ENCODE measurements at regions not wholly inside any gene's neighbourhood (a gene's known extent, or its start where the extent isn't known, plus 50 kb on each side); places are given as distances from the start of the nearest gene placed in this dataset.
"Not testable (repeated sequence)": the region's sequence is repeated elsewhere in the genome, so short reads cannot be mapped to it uniquely, and the experiment has no call there.

DNA sequence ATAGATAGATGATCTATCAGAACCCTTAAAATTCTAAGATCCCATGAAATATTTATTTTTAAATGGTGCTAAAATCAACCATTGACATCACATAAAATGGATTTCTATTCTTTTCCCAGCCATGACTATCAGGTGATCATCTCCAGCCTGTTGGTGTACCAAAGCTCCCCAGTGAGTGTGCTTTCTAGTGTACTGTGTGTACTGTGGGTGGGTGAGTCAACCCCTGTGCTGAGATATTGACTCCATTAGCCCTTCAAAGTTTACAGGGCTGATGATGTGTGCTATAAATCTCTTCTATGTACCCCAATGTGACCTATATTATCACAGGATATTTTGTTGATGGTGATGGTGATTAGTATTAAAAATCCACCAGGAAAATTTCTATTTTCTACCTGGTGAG, 344.6 kb downstream of the MMUT start:
- Histone ChIP-seq H3K27ac (no peak overlapping the region), H3K4me3 (no peak overlapping the region), H3K27me3 (ENCODE audit: insufficient read depth in 3 of 3, low read length in 2 of 3) (peaks cover 0 to 2% (median 0%) of the 10 kb centered on the region in 3 donors), H3K4me1 (no peaks in the 10 kb centered on the region), H3K36me3 (ENCODE audit: insufficient read depth in 1 of 2, low read depth in 1 of 2) (no peaks in the 10 kb centered on the region), H3K9me3 (no peaks in the 10 kb centered on the region)
- TF ChIP-seq, protein P1, sequence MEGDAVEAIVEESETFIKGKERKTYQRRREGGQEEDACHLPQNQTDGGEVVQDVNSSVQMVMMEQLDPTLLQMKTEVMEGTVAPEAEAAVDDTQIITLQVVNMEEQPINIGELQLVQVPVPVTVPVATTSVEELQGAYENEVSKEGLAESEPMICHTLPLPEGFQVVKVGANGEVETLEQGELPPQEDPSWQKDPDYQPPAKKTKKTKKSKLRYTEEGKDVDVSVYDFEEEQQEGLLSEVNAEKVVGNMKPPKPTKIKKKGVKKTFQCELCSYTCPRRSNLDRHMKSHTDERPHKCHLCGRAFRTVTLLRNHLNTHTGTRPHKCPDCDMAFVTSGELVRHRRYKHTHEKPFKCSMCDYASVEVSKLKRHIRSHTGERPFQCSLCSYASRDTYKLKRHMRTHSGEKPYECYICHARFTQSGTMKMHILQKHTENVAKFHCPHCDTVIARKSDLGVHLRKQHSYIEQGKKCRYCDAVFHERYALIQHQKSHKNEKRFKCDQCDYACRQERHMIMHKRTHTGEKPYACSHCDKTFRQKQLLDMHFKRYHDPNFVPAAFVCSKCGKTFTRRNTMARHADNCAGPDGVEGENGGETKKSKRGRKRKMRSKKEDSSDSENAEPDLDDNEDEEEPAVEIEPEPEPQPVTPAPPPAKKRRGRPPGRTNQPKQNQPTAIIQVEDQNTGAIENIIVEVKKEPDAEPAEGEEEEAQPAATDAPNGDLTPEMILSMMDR (IDR thresholded peaks at IDR 0.05): no peak
- DNase-seq (no peak), ATAC-seq (no peak)
- intact Hi-C loops (cut with DNase I): no loop called here

- Histone ChIP-seq H3K36me3 (ENCODE audit: insufficient read depth in 1 of 2, low read depth in 1 of 2) (no peaks in the 10 kb centered on the region), H3K27me3 (ENCODE audit: insufficient read depth in 3 of 3, low read length in 2 of 3) (peaks cover 0 to 2% (median 0%) of the 10 kb centered on the region in 3 donors), H3K27ac (no peak overlapping the region), H3K4me3 (no peak overlapping the region), H3K9me3 (no peaks in the 10 kb centered on the region), H3K4me1 (no peaks in the 10 kb centered on the region)
- no peak for DNase-seq
- 79 to 87% (median 80%) methylated on average over 2 of the region's 2 CpGs for WGBS, 3 donors
- intact Hi-C loops (cut with DNase I): no loop called here
- ATAC-seq: no peak
- TF ChIP-seq, protein P1 (IDR thresholded peaks at IDR 0.05): no peak
Measured at GRCh38 chr6:49110916-49111315, 352.1 kb downstream of the MMUT start.

GRCh38 chr6:49097664-49098063, 365.4 kb downstream of the MMUT start:
- WGBS, 3 donors: 86 to 90% (median 89%) methylated on average over 11 of the region's 11 CpGs
- H3K27ac ChIP-seq; H3K36me3 ChIP-seq (ENCODE audit: insufficient read depth in 1 of 2, low read depth in 1 of 2); H3K4me3 ChIP-seq; H3K9me3 ChIP-seq; intact Hi-C loops (cut with DNase I); H3K27me3 ChIP-seq (ENCODE audit: insufficient read depth in 3 of 3, low read length in 2 of 3); H3K4me1 ChIP-seq; ATAC-seq; DNase-seq: not testable (repeated sequence)

DNA sequence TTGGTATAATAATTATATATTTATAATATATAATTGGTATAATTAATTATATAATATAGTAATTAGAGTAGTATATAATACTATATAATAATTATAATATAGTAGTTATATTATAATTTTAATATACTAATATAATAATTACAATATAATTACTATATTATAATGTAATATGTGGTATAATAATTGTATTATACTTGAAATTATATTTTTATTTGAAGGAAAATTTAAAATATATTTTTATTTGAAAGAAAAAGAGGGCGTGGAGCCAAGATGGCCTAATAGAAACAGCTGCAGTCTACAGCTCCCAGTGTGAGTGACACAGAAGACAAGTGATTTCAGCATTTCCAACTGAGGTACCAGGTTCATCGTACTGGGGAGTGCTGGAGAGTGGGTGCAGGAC, 365.9 kb downstream of the MMUT start:
- TF ChIP-seq, protein P1 (IDR thresholded peaks at IDR 0.05): no peak
- H3K27me3 ChIP-seq (ENCODE audit: insufficient read depth in 3 of 3, low read length in 2 of 3): no peaks in the 10 kb centered on the region
- WGBS, 3 donors: 74 to 83% (median 76%) methylated on average over 2 of the region's 2 CpGs
- no peaks in the 10 kb centered on the region for H3K36me3 ChIP-seq (ENCODE audit: insufficient read depth in 1 of 2, low read depth in 1 of 2)
- H3K4me1 ChIP-seq: no peaks in the 10 kb centered on the region
- no peaks in the 10 kb centered on the region for H3K9me3 ChIP-seq
- intact Hi-C loops (cut with DNase I): no loop called here
- ATAC-seq (no peak), DNase-seq (no peak)
- H3K27ac ChIP-seq: no peak overlapping the region
- H3K4me3 ChIP-seq: no peak overlapping the region

- no peak overlapping the region for H3K4me3 ChIP-seq
- WGBS, 3 donors: 81 to 90% (median 87%) methylated on average over 4 of the region's 4 CpGs
- no peak overlapping the region for H3K27ac ChIP-seq
- no peak for ATAC-seq
- no peaks in the 10 kb centered on the region for H3K36me3 ChIP-seq (ENCODE audit: insufficient read depth in 1 of 2, low read depth in 1 of 2)
- TF ChIP-seq, protein P1 (IDR thresholded peaks at IDR 0.05): no peak
- no peaks in the 10 kb centered on the region for H3K4me1 ChIP-seq
- no peaks in the 10 kb centered on the region for H3K27me3 ChIP-seq (ENCODE audit: insufficient read depth in 3 of 3, low read length in 2 of 3)
- intact Hi-C loops (cut with DNase I): no loop called here
- no peak for DNase-seq
- H3K9me3 ChIP-seq: no peaks in the 10 kb centered on the region
Measured at GRCh38 chr6:49088631-49089030, 374.4 kb downstream of the MMUT start.

Data from psoas muscle (tissue), 7 donors.